ENCODE measurements at regions not wholly inside any gene's neighbourhood (a gene's known extent, or its start where the extent isn't known, plus 50 kb on each side); places are given as distances from the start of the nearest gene placed in this dataset.

DNA sequence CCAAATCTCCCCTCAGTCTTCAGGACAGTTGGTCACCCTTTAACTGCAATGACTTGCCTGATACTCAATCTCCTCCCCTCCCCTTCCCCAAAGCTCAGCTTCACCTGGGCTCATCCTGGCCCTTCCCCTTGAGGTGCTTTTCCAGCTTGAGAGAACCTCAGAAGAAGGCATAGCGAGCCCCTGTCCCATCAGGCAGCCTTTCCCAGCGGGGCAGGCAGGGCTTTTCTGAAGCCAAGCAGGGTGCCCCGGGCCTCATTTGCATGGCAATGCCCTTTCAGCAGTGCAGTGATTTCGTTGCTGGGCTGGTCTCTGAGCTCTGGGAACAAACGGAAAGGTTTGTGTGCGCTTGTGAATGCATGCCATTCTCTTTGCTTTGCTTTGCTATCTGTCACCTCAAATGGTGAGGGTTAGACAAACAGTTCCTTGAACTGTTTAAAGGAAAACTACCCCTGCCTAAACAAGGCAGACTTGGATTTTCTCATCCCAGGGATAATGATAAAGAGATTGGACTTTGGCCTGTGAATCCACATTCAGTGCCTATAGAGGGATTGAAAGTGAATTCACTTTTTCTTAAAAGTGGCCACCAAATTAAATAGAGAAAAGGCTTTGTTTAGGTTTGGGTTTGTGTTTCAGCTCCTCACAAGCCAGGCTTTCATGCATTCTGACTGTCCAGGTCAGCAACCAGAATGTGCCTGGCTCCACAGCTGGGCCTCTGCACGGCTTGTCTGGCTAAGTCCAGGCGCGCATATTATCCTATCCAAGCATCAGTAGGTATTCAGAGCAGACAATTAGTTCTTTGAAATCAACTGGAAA is 165.3 kb downstream of the ZNF608 start:
- TF ChIP-seq, protein P1, sequence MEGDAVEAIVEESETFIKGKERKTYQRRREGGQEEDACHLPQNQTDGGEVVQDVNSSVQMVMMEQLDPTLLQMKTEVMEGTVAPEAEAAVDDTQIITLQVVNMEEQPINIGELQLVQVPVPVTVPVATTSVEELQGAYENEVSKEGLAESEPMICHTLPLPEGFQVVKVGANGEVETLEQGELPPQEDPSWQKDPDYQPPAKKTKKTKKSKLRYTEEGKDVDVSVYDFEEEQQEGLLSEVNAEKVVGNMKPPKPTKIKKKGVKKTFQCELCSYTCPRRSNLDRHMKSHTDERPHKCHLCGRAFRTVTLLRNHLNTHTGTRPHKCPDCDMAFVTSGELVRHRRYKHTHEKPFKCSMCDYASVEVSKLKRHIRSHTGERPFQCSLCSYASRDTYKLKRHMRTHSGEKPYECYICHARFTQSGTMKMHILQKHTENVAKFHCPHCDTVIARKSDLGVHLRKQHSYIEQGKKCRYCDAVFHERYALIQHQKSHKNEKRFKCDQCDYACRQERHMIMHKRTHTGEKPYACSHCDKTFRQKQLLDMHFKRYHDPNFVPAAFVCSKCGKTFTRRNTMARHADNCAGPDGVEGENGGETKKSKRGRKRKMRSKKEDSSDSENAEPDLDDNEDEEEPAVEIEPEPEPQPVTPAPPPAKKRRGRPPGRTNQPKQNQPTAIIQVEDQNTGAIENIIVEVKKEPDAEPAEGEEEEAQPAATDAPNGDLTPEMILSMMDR (IDR thresholded peaks at IDR 0.05): no peak
- TF ChIP-seq POLR2A (IDR thresholded peaks at IDR 0.05): no peak
- H3K27me3 ChIP-seq: no peaks in the 10 kb centered on the region
- no peak overlapping the region for H3K4me3 ChIP-seq
- DNase-seq (peak; percentile 47 to 64 (median 57)), ATAC-seq (peak; percentile 90 to 93 (median 92))
- no peak overlapping the region for H3K27ac ChIP-seq
- H3K4me1 ChIP-seq: peaks cover 0 to 9% (median 0%) of the 10 kb centered on the region in 4 donors
- no peaks in the 10 kb centered on the region for H3K9me3 ChIP-seq
- intact Hi-C loops (cut with DNase I): no loop called here
- WGBS (ENCODE audit: insufficient coverage, low coverage, low lambda C conversion rate, missing lambda C conversion rate): 54% methylated on average over 5 of the region's 9 CpGs
- no peaks in the 10 kb centered on the region for H3K36me3 ChIP-seq

DNA sequence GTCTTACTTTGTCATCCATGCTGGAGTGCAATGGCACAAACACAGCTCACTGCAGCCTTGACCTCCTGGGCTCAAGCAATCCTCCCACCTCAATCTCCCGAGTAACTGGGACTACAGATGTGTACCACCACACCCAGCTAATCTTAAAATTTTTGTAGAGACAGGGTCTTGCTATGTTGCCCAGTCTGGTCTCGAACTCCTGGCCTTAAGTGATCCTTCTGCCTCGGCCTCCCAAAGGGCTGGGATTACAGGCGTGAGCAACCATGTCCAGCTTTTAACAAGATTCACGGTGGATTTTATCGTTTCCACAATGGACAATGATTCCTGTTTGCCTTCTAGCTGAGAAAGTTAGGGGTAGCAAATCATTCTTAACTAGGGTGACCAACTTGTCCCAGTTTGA is 165.9 kb downstream of the ZNF608 start:
- Histone ChIP-seq H3K4me3 (no peak overlapping the region), H3K36me3 (no peaks in the 10 kb centered on the region), H3K4me1 (peaks cover 0 to 9% (median 0%) of the 10 kb centered on the region in 4 donors), H3K27me3 (no peaks in the 10 kb centered on the region), H3K9me3 (no peaks in the 10 kb centered on the region), H3K27ac (no peak overlapping the region)
- WGBS (ENCODE audit: insufficient coverage, low coverage, low lambda C conversion rate, missing lambda C conversion rate): 47% methylated on average over 4 of the region's 6 CpGs
- DNase-seq (no peak), ATAC-seq (no peak)
- intact Hi-C loops (cut with DNase I): no loop called here
- TF ChIP-seq POLR2A (IDR thresholded peaks at IDR 0.05): no peak
- TF ChIP-seq, protein P1 (IDR thresholded peaks at IDR 0.05): no peak

DNA sequence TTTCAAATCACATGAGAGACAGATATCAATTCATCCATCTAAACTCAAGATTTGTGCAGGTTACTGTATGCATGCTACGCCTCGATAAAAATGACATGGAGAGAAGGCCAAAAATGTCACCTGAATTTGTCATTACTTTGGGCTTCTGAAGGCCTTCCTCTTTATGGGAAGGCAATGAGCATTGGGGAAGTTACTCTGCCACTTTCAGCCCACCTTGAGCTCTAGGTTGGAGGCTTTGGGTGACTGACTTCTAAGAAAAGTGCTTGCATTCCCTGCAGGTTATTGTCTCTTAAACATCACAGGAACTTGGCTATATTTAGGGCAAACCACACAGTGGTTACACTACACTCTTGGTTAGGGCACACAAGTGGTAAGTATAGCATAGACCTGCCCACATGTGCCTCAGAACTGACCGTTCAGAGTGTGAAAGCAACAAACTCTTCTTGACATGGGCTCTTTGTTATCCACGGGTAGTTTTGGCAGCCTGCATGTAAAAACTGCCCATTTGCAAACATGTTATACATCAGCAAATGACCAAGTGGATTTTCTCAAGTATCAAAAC is 169.5 kb downstream of the ZNF608 start:
- TF ChIP-seq, protein P1 (IDR thresholded peaks at IDR 0.05): no peak
- no peak for TF ChIP-seq POLR2A (IDR thresholded peaks at IDR 0.05)
- H3K4me1 ChIP-seq: peaks cover 0 to 9% (median 0%) of the 10 kb centered on the region in 4 donors
- intact Hi-C loops (cut with DNase I): no loop called here
- no peak for ATAC-seq
- no peak overlapping the region for H3K4me3 ChIP-seq
- no peak overlapping the region for H3K27ac ChIP-seq
- H3K27me3 ChIP-seq: no peaks in the 10 kb centered on the region
- no peak for DNase-seq
- WGBS (ENCODE audit: insufficient coverage, low coverage, low lambda C conversion rate, missing lambda C conversion rate): 73% methylated on average over 4 of the region's 4 CpGs
- H3K9me3 ChIP-seq: no peaks in the 10 kb centered on the region
- H3K36me3 ChIP-seq: no peaks in the 10 kb centered on the region

DNA sequence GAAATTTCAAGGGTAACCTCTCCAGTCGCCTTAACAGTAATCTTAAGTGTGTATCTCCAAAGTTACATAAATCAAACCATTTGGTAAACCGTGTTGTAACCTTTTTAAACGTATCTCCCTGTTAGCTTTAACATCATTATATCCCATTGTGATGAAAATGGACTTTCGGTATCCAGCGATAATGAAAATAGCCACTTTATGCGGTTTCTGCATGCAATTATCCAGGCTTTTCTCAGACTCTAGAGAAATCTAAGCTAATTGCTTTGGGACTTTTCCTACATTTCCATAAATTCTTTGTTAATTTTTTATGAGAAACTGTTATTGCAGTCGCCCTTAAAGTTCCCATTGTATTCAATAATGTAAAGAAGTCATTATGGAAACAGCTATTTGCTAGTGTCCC is 170.7 kb downstream of the ZNF608 start:
- TF ChIP-seq, protein P1 (IDR thresholded peaks at IDR 0.05): no peak
- no peak for TF ChIP-seq POLR2A (IDR thresholded peaks at IDR 0.05)
- intact Hi-C loops (cut with DNase I): no loop called here
- Histone ChIP-seq H3K27me3 (no peaks in the 10 kb centered on the region), H3K4me3 (no peak overlapping the region), H3K9me3 (no peaks in the 10 kb centered on the region), H3K27ac (no peak overlapping the region), H3K4me1 (peaks cover 0 to 2% (median 0%) of the 10 kb centered on the region in 4 donors), H3K36me3 (no peaks in the 10 kb centered on the region)
- no peak for DNase-seq
- no peak for ATAC-seq
- WGBS (ENCODE audit: insufficient coverage, low coverage, low lambda C conversion rate, missing lambda C conversion rate): 83% methylated on average over 7 of the region's 7 CpGs

Measured in right lobe of liver (tissue), 6 donors.